ENCODE measurements at regions not wholly inside any gene's neighbourhood (a gene's known extent, or its start where the extent isn't known, plus 50 kb on each side); places are given as distances from the start of the nearest gene placed in this dataset.
"Not testable (repeated sequence)": the region's sequence is repeated elsewhere in the genome, so short reads cannot be mapped to it uniquely, and the experiment has no call there.

DNA sequence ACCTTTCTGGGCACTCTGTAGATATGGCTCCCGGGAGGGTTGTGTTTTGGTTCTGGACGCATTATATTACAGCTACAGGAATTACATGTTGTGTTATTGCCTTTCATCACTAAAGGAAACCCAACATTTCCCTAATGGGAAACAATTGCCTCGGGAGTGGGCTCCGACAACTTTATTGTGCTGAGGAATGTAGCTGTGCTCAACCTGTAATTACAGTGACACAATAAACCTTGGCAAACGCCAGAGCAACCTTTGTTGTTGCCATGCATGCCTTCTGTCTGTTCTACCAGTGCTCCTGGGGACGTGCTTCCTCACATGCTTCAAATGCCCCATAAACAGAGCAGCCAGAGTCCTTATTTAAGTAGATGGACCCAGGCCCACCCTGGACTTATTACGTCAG is 182.4 kb downstream of the DIRAS2 start:
- DNase-seq (ENCODE audit: low spot score), result no peak

DNA sequence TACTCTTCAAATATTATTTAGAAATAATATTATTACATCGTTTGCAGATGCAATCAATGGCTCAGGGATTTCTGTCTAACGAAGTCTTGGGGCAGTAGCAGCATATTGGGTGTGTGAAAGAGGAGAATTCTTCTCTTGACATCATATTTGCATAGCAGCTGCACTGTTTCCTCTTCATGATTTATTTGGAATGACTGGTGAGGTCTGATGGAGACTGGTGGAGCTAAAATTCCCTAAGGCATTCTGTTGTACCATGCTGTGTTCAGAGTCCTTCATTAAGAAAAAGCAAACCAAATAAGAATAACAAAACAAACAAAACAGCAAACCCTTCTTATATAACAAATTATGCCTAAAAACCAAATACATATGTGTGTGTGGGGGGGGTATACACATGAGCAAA is 177.6 kb downstream of the DIRAS2 start:
- DNase-seq (ENCODE audit: low spot score), result no peak

DNA sequence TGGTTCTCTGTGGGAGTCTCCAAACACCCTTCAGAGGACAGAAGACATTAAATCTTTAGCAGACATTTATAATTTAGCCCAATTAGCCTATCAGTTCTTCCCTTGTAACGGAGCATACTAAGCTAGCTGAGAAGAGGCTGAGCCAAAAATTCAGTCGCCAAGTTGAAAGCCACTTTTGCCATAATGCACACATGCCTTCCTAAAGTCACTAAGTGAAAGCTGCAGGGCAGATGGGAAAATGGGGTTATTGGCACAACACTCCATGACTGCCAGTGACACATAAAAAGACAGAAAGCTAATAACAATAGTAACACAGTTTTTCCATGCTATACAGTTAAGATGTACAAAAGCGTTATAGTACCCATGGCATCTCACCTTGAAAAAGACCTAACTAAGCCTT is 176.2 kb downstream of the DIRAS2 start:
- no peak for DNase-seq (ENCODE audit: low spot score)

DNA sequence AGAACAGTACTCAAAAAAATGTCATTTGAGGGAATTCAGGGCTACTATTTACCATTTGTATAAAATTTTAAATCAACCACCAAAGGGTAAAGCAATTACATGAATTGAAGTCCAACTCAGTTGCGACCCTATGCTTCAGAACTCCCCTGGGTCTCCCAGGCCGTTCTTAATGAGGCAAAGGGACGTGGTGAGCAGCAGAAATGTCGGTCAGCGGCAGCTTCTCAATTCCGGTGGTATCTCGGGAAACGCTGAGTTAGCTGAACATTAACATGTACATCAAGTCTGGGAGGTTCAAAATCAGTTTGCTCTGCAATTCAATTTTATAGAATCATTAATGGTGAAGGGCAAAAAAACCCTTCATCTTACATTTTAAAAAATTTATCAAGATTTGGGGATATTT is 173.2 kb downstream of the DIRAS2 start:
- DNase-seq (ENCODE audit: low spot score), result no peak

DNA sequence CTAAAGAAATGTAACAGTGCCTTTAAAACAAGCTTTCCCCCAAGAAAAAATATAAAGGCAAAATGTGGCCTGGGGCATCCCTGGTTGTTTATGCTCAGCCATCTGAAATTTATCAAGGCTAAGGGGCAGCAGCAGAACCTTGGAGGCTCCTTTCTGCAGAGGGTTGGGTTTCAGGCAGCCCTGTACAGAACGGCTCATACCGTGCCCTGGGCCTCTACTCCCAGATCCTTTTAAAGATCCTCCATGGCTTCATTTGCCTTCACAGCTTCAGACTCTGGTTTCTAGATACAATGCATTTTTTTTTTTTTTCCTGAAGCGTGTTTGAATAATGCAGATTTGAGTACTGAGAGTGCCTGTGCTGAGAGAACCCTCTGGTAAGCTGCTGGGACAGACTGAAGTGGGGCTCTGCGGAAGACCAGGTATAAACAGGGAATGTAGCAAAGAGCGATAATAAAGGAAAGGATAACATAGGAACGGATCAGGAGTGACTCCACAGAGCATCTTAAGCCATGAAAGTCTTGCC is 172.7 kb downstream of the DIRAS2 start:
- DNase-seq (ENCODE audit: low spot score), result no peak

DNA sequence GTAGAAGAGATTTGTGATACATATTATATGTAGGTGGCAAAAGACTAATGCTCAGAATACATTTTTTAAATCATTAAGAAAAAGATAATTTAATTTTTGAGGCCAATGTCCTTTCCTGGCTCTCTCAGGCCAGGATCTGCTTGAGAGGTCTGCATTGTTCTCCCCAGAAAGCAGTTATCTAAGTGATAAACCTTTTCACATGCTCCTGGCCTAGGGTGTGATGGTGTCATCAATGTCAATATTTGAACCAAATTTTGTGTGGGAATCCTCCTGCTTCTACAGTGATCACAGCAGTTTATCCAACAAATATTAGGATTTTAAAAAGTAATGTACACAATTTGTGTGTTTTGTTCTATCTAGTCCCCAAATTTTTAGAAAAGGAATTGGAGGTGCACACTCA is 166.6 kb downstream of the DIRAS2 start:
- DNase-seq (ENCODE audit: low spot score), result no peak

DNA sequence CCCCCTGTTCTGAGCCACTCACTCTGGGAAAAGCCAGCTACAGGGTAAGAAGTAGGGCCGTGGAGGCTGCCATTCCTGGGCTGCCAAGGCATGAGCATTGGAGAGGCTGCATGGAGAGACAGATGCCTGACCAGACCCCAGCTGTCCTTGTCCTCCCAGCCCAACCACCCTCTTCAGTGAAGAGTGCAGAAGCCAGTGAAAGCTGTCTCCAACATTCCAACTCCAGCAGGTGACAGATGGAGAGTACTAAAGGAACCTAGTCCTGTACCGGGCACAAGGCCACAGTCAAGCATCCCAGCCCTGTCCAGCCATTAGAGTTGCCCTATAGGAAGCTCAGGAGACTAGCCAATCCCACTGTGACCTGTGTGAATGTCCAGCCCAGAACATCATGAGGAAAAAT is 165.1 kb downstream of the DIRAS2 start:
- DNase-seq (ENCODE audit: low spot score), result no peak

DNA sequence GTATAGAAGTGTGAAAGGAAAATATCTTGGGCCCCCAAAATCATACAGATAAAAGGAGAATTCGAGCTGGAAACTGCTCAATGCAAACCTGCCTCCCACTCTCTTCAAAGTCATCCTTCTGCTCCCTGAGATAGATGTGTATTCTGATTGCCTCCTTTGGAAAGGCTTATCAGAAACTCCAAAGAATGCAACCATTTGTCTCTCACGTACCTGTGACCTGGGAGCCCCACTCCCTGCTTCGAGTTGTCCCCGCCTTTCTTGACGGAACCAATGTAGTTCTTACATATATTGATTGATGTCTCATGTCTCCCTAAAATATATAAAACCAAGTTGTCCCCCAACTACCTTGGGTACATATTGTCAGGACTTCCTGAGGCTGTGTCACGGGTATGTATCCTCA is 163.8 kb downstream of the DIRAS2 start:
- DNase-seq (ENCODE audit: low spot score), result no peak

DNA sequence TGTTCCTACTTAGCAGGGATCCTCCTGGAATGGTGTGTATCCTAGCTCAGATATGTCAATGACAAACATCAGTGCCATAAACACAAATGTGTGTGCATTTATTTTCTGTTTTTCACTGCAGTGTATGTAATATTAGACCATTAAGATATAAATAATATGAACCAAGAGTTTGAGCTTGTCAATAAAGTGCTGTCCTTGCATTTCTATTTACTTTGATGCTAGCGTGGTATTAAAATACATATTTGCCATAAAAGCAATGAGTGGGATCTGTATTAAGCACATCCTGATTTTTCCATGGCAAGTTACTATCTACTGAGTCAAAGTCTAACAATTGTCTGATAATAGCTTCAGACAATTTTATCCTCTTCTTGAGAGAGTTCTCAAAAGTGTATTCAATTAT is 157.6 kb downstream of the DIRAS2 start:
- no peak for DNase-seq (ENCODE audit: low spot score)

DNA sequence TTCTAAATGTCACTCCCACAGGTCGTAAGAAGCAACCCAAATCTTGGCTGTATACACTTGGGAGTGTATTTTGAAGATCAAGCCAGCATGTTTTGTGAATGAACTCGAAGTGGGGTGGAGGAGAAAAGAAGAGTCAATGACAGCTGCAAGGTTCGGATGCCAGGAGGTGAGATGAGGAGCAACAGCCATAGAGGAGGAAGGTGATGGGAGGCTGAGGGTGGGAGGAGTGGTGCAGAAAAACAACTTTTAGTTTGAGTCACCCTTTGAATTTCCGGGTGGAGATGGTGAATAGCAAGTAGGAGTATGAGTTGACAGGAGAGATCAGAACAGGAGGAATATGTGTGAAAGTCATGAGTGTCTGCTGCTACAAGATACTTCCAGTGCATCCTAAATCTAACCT is 153.6 kb downstream of the DIRAS2 start:
- no peak for DNase-seq (ENCODE audit: low spot score)

DNA sequence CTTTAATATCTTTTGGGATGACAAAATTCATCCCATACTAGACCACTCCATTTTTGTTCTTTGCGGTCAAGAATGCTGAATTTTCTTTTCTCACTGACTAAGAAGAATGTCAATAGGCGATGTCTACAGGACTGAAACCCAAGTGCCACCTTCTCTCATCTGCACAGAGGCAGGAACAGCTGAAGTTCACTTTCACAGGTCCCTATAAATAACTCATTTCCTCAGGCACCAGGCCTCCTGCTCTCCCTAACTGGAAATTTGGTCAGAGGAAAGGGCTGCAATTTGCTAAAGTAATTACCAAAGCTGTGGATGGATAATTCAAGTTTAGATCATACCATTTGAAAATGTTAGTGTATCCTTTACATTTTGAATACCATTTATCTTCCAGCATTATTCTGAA is 142.9 kb downstream of the DIRAS2 start:
- DNase-seq (ENCODE audit: low spot score), result no peak

DNA sequence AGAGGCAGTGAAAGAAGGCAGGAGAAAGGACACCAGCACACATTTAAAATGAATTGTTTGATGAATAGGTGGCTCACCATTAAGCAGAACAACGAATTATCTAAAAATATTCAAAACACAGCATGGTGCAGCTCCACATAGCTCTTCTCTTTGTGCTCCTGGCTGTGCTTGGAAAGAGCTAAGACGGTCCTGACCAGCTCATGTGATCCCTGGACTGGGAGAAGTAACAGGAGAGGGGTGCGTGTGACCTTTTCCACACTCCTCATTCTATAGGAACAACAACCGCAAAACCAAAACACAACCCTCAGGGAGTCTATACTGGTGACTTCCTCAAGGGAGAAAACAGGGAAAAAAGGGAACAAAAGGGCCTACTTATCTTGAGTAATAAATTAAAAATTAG is 140.5 kb downstream of the DIRAS2 start:
- no peak for DNase-seq (ENCODE audit: low spot score)

DNA sequence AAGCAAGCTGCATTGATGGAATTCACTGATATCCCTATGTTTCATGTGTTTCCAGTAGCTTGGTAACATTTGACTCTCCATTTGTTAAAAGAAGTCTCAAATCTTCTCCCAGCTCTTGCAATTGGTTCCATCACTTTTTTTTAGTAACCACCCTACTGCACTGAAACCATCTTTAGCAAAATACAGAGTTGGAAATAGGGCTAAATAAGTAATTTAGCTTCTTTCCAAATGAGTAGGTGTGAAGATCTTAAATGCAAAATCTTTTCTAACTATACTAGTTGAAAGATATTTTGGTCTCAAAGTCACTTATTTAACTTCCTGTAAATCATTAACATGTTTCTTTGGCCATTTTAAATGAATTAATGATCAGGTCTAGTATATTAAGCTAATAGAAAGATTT is 138.1 kb downstream of the DIRAS2 start:
- no peak for DNase-seq (ENCODE audit: low spot score)

DNA sequence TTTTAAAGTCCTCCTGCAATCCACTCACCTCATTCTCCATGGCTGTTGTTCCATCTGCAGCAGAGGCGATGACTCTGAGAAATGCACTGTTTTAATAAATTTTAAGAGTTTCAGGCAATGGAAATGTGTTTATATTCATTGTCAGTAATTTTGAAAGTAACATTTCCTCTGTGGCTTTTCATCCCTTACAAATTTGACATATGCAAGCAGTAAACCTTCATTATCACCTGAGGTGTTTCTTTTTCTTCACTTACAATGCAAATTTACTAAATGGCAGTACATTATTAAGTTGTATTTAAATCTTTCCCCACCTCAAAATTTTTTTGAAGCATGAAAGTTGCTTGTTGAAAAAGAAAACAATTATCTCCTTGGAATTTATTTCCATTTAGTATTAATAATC is 136.9 kb downstream of the DIRAS2 start:
- DNase-seq (ENCODE audit: low spot score), result no peak

DNA sequence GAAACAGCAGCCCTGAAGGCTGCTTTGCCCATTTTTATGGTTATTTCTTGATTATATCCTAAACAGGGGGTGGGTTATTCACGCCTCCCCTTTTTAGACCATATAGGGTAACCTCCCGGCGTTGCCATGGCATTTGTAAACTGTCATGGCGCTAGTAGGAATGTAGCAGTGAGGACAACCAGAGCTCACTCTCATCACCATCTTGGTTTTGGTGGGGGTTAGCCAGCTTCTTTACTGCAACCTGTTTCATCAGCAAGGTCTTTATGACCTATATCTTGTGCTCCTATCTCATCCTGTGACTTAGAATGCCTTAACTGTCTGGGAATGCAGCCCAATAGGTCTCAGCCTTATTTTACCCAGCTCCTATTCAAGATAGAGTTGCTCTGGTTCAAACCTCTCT is 136.2 kb downstream of the DIRAS2 start:
- DNase-seq (ENCODE audit: low spot score), result not testable (repeated sequence)

DNA sequence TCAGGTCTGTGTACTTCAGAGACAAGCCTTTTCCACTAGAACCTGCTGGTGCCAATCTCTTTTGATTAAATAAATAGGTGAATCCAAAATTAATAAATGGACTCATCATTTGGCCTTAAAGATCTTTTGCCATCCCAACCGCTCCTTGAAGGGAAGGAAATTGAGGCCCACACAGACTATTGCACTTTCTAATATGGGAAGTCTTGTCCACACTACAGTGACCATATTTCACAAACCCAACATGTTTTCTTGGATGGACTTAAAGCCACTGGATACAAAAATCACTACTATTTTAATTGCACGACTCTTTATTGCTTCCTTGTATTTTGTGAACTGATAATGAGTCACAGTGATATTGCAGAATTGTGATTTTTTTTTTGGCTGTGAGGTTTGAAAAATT is 135.0 kb downstream of the DIRAS2 start:
- no peak for DNase-seq (ENCODE audit: low spot score)

DNA sequence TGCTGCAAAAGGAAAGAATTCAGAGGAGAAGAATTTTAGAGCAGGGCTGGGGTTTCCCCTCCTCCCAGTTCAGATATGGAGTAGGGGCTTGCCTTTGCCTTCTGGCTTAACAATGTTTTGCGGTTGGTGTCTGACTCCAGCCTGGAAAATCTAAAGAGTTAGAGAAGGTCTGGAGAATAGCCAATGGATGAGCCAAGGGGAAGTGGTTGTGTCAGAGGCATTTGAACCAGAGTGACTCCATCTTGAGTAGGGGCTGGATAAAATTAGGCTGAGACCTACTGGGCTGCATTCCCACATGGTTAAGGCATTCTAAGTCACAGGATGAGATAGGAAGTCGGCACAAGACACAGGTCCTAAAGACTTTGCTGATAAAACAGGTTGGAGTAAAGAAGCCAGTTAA is 133.7 kb downstream of the DIRAS2 start:
- DNase-seq (ENCODE audit: low spot score), result no peak

DNA sequence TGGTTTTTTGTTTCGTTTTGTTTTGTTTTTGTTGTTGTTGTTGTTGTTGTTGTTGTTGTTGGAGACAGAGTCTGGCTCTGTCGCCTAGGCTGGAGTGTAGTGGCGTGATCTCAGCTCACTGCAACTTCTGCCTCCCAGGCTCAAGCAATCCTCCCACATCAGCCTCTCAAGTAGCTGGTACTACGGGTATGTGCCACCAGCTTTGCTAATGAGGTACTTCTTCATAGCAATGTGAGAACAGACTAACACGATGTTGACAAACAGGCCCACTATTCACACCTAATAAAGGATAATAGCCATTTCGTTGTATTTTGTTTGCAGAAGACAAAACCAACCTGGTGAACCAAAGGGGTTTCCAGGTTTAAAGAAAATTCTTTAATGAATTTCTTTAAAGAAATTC is 130.9 kb downstream of the DIRAS2 start:
- no peak for DNase-seq (ENCODE audit: low spot score)

DNA sequence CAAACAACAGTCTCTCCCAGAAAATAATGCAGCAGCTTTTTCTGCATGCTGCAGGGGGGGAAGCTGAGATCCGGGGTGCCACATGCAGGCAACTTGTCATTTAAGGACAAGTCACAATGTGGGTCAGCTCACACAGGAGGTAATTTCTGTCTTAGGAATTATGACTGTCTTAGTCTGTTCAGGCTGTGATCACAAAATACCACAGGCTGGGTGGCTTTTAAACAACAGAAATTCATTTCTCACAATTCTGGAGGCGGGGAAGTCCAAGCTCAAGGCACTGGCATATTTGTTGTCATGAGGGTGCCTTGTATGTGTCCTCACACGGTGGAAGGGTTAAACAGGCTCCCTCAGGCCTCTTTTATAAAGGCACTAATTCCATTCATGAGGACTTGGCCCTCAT is 127.7 kb downstream of the DIRAS2 start:
- DNase-seq (ENCODE audit: low spot score), result no peak

DNA sequence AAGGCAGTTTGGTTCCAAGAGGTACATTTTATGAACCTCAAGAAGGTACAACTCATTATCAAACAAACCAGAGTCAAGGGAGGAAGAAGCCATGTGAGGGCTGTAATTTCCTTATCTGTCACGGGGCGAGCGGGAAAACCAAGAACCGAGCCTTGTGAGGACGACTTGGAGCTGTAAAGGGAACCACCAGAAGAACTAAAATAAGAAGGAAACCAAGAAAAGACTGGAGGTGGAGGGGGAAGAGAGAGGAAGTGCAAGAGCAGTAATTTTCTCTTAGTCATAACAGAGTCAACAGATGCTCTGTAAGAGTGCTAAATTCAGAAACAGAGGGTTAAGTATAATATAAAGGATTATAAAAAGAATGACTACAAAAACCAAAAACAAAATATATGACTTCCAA is 127.1 kb downstream of the DIRAS2 start:
- DNase-seq (ENCODE audit: low spot score), result no peak

DNA sequence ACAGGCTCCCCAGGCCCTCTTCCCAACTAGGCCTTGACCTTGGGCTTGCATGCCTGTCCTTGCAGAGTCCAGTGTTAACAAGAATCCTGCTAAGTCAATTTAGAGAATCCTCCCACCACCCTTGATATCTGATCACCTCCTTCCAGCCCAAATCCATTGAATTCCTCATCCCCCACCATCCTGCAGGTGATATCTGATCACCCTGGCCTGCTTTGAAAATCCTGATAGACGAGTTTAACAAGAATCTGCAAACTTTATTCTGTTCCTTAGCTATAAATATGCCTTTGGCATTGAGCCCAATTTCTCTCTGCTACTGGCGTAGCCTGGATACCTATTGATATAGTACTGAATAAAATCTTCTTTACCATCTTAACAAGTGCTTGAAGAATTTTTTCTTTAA is 125.5 kb downstream of the DIRAS2 start:
- no peak for DNase-seq (ENCODE audit: low spot score)

DNA sequence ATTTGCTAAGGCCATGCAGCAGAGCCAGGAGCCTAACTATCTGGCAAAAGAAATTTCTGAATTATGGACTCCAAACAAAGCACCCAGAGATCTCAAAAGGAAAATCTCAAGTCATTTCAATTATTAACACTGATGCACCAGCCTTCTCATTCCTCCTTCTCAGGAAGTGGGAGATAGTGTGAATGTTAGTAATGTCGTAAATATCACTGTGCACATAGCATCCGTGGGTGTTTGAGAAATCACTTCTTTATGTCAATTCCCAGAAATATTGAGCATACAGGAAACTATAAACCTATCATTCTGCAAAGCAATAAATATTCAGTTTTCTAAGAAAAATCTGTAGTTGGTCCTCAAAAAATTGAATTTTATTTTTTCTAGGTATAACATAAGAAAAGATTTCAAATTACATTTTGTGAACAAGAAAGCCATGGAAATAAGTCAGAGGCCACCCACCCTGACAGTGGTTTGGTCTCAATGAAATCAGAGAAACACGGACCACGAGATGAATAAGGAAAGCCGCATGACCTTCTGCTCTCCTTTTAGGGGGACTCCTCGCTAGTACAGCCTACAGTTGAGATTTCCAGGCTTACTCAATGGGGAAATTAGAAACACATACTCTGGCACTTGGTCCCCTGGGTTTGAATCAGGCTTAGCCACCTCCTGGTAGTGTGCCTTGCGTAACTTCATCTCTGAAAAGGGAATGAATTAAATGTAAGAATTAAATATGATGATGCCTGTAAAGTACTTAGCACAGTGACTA is 120.6 kb downstream of the DIRAS2 start:
- no peak for DNase-seq (ENCODE audit: low spot score)

DNA sequence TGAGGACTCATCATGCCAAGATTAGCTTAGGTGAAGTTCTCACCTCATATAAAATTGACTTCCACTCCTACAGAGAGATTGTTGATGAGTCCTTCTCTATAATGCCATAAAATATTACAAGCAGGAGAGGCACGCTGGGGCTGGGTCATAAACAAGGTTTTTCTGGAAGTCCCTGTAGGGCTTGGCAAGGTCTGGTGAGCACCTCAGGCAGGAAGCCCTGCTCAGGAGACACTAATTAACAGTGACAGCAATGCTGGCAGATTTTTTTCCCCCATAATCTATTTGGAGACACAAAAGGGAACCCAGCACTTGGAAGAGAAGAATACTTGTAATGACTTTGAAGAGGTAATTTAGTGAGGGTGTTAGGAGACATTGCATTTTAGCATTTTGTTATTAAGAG is 118.7 kb downstream of the DIRAS2 start:
- no peak for DNase-seq (ENCODE audit: low spot score)

DNA sequence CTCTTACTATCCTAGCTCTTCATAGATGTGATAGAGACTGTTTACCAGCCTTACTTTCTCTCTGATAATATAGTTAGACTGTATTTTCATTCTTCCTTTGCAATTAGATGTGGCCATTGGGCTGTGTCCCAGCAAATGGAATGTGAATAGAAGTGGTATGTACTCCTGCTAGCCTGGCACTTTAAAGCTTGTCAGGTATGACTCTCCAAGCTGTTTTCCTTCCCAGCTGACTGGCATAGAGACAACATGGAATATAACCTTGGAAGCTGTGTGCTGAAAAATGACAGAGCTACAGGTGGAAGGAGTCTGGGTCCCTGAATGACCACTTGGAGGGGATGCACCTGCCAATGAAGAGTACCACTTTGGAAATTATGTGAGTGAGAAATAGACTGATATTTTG is 116.2 kb downstream of the DIRAS2 start:
- DNase-seq (ENCODE audit: low spot score), result no peak
